Ishikawa (cell line): ENCODE measurements at regions not wholly inside any gene's neighbourhood (a gene's known extent, or its start where the extent isn't known, plus 50 kb on each side); places are given as distances from the start of the nearest gene placed in this dataset.

Experiments used
- CEBPB ChIP-seq: IDR thresholded peaks from 2 replicates; pipeline ENCODE4 v1.6.1; 2012
- CREB1 ChIP-seq: IDR thresholded peaks from 2 replicates; pipeline ENCODE4 v1.6.1; 2012; ENCODE audit warnings: low read depth
- EGR1 ChIP-seq: IDR thresholded peaks from 2 replicates; pipeline ENCODE4 v1.6.1; 2012
- EP300 ChIP-seq: IDR thresholded peaks from 2 replicates; pipeline ENCODE4 v1.6.1; 2012; ENCODE audit warnings: borderline replicate concordance
- FOXM1 ChIP-seq: IDR thresholded peaks from 2 replicates; pipeline ENCODE4 v1.6.1; 2012; ENCODE audit warnings: low read depth, borderline replicate concordance
- MAX ChIP-seq: IDR thresholded peaks from 2 replicates; pipeline ENCODE4 v1.6.1; 2012
- NFIC ChIP-seq: IDR thresholded peaks from 2 replicates; pipeline ENCODE4 v1.6.1; 2012
- RAD21 ChIP-seq: IDR thresholded peaks from 2 replicates; pipeline ENCODE4 v1.6.1; 2012; ENCODE audit warnings: low read depth
- REST ChIP-seq: IDR thresholded peaks from 2 replicates; pipeline ENCODE4 v1.6.1; 2012; ENCODE audit warnings: low read depth, mild to moderate bottlenecking
- TAF1 ChIP-seq: IDR thresholded peaks from 2 replicates; pipeline ENCODE4 v1.6.1; 2012; ENCODE audit warnings: low read depth, mild to moderate bottlenecking
- TCF12 ChIP-seq: IDR thresholded peaks from 2 replicates; pipeline ENCODE4 v1.6.1; 2012; ENCODE audit warnings: low read depth
- TEAD4 ChIP-seq: IDR thresholded peaks from 2 replicates; pipeline ENCODE4 v1.6.1; 2012
- YY1 ChIP-seq: IDR thresholded peaks from 2 replicates; pipeline ENCODE4 v1.6.1; 2012; ENCODE audit warnings: low read depth
- ZBTB7A ChIP-seq: IDR thresholded peaks from 2 replicates; pipeline ENCODE4 v1.6.1; 2012; ENCODE audit warnings: low read depth
- TF ChIP-seq, protein P1 (sequence below): IDR thresholded peaks from 2 replicates; pipeline ENCODE4 v1.6.1; 2012

DNA sequence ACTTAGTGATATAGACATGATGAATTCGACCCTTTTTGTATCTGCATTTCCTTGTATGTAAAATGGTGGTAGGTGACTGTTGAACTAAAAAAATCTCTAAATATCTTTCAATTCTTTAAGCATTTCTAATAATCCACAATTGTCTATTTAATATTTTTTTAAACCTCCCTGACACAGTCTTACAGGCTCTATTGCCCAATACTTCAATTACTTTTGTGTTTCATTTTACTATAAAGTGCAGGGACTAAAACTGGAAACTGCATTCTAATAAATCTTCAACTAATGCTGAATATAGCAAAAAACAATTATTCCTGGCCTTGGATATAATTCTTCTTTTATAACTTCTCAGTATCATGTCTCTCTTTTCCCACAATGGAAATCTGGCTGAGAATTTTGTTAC lies 202.7 kb upstream of the PIK3R1 start:
- TF ChIP-seq, protein P1, sequence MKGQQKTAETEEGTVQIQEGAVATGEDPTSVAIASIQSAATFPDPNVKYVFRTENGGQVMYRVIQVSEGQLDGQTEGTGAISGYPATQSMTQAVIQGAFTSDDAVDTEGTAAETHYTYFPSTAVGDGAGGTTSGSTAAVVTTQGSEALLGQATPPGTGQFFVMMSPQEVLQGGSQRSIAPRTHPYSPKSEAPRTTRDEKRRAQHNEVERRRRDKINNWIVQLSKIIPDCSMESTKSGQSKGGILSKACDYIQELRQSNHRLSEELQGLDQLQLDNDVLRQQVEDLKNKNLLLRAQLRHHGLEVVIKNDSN = no peak
- TF ChIP-seq CREB1 (no peak), YY1 (no peak), TEAD4 (no peak), TCF12 (no peak), MAX (no peak), CEBPB (no peak), EGR1 (no peak), RAD21 (no peak)

- TF ChIP-seq TEAD4 (no peak), TAF1 (no peak), EGR1 (no peak), ZBTB7A (no peak), REST (no peak), CEBPB (no peak), TCF12 (no peak), CREB1 (no peak)
- TF ChIP-seq, protein P1 = no peak
Observed at GRCh38 chr5:68012429-68012828, 203.1 kb upstream of the PIK3R1 start.

DNA sequence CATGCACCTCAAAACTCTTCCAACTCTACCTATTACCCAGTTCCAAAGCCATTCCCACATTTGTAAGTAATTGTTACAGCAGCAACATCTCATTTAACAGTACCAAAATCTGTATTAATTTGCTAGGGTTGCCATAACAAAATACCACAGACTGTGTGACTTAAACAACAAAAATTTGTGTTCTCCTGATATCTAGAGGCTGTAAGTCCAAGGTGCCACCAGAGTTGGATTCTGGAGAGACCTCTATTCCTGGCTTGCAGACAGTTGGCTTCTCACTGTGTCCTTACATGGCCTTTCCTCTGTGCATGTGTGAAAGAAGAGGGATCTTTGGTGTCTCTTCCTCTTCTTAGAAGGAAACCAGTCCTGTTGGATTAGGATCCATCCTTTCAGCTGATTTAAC lies 203.8 kb upstream of the PIK3R1 start:
- TF ChIP-seq EP300 = no peak
- TF ChIP-seq NFIC = no peak
- TF ChIP-seq REST = no peak

DNA sequence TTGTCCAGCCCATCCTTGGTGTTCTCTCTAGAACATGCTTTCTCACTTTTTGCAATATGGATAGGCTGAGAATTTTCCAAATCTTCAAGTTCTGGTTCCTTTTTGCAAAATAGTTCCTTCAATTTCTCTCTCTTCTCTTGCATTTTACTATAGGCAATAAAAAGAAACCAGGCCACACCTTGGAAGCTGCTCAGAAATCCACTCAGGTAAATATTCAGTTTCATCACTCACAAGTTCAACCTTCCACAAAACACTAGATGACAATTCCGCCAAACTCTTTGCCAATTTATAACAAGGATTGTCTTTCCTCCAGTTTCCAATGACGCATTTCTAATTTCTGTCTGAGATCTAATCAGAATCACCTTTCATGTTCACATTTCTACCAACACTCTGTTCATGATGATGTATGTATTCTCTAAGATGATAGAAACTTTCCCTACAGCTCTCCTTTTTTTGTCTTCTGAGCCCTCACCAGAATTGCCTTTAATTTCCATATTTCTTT lies 204.2 kb upstream of the PIK3R1 start:
- no peak for TF ChIP-seq TAF1
- TF ChIP-seq TCF12 = no peak
- no peak for TF ChIP-seq ZBTB7A

DNA sequence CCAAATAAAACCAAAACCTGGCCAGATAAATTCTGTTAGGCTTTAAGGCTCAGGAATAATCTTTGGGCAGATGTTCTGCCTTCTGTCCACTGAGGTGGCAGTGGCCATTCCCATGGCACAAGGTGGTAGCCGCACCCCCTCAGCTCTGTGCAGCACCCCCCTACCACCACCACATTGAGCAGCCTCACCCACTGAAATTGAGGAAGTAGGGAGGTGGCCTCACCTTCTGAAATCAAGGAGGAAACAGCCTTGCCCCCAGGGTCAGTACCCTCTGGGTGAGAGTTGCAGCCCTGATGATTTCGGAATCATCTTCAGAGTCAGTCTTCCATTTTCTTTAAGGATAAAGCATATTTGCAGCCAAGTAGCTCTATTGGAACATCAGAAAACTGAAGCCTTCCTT lies 204.8 kb upstream of the PIK3R1 start:
- no peak for TF ChIP-seq ZBTB7A
- TF ChIP-seq YY1 = no peak
- no peak for TF ChIP-seq MAX
- TF ChIP-seq FOXM1 = no peak
- TF ChIP-seq, protein P1 = no peak
- no peak for TF ChIP-seq EGR1
- TF ChIP-seq EP300 = no peak
- no peak for TF ChIP-seq TAF1
- TF ChIP-seq CEBPB = no peak
- no peak for TF ChIP-seq REST
- TF ChIP-seq TCF12 = no peak
- no peak for TF ChIP-seq NFIC
- TF ChIP-seq CREB1 = no peak
